ENCODE measurements at regions not wholly inside any gene's neighbourhood (a gene's known extent, or its start where the extent isn't known, plus 50 kb on each side); places are given as distances from the start of the nearest gene placed in this dataset.

DNA sequence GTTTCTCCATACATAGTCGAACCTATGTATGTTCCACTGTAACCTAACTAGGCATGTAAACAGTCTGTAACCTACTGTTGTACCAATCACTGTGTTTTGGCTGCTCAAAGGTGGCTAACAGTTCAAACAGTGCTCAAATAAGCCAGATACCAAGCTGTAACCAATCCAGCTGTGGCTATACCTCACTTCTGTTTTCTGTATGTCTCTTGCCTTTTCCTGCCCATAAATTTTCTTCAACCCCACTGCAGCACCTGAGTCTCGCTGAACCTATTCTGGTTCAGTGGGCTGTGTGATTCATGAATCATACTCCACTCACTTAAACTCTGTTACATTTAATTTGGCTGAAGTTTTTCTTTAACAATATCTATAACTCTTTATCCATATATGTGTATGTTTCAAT lies 340.7 kb downstream of the LPIN1 start:
- TF ChIP-seq, protein P1, sequence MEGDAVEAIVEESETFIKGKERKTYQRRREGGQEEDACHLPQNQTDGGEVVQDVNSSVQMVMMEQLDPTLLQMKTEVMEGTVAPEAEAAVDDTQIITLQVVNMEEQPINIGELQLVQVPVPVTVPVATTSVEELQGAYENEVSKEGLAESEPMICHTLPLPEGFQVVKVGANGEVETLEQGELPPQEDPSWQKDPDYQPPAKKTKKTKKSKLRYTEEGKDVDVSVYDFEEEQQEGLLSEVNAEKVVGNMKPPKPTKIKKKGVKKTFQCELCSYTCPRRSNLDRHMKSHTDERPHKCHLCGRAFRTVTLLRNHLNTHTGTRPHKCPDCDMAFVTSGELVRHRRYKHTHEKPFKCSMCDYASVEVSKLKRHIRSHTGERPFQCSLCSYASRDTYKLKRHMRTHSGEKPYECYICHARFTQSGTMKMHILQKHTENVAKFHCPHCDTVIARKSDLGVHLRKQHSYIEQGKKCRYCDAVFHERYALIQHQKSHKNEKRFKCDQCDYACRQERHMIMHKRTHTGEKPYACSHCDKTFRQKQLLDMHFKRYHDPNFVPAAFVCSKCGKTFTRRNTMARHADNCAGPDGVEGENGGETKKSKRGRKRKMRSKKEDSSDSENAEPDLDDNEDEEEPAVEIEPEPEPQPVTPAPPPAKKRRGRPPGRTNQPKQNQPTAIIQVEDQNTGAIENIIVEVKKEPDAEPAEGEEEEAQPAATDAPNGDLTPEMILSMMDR (IDR thresholded peaks at IDR 0.05), result no peak
- no peak for TF ChIP-seq POLR2AphosphoS5 (IDR thresholded peaks at IDR 0.05; ENCODE audit: low read depth, low read length)
- TF ChIP-seq TCF7L2 (IDR thresholded peaks at IDR 0.05; ENCODE audit: low read depth, low read length), result no peak
- TF ChIP-seq, protein P2, sequence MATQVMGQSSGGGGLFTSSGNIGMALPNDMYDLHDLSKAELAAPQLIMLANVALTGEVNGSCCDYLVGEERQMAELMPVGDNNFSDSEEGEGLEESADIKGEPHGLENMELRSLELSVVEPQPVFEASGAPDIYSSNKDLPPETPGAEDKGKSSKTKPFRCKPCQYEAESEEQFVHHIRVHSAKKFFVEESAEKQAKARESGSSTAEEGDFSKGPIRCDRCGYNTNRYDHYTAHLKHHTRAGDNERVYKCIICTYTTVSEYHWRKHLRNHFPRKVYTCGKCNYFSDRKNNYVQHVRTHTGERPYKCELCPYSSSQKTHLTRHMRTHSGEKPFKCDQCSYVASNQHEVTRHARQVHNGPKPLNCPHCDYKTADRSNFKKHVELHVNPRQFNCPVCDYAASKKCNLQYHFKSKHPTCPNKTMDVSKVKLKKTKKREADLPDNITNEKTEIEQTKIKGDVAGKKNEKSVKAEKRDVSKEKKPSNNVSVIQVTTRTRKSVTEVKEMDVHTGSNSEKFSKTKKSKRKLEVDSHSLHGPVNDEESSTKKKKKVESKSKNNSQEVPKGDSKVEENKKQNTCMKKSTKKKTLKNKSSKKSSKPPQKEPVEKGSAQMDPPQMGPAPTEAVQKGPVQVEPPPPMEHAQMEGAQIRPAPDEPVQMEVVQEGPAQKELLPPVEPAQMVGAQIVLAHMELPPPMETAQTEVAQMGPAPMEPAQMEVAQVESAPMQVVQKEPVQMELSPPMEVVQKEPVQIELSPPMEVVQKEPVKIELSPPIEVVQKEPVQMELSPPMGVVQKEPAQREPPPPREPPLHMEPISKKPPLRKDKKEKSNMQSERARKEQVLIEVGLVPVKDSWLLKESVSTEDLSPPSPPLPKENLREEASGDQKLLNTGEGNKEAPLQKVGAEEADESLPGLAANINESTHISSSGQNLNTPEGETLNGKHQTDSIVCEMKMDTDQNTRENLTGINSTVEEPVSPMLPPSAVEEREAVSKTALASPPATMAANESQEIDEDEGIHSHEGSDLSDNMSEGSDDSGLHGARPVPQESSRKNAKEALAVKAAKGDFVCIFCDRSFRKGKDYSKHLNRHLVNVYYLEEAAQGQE (IDR thresholded peaks at IDR 0.05; ENCODE audit: insufficient read depth in 1 of 2, low read depth in 2 of 2, low read length in 1 of 2), result no peak
- no peak for TF ChIP-seq SIN3A (IDR thresholded peaks at IDR 0.05; ENCODE audit: borderline replicate concordance, insufficient read depth, low read depth, low read length)

Measured in Panc1 (cell line).